HG03520 (cell line): ENCODE measurements at regions not wholly inside any gene's neighbourhood (a gene's known extent, or its start where the extent isn't known, plus 50 kb on each side); places are given as distances from the start of the nearest gene placed in this dataset.

Experiments
- ATAC-seq: cut with Tn5 transposase; IDR thresholded peaks from one replicate; pipeline ENCODE4 v1.9.1; 2021; ENCODE audit warnings: mild to moderate bottlenecking, moderate library complexity; ENCODE audit not compliant: unreplicated experiment

DNA sequence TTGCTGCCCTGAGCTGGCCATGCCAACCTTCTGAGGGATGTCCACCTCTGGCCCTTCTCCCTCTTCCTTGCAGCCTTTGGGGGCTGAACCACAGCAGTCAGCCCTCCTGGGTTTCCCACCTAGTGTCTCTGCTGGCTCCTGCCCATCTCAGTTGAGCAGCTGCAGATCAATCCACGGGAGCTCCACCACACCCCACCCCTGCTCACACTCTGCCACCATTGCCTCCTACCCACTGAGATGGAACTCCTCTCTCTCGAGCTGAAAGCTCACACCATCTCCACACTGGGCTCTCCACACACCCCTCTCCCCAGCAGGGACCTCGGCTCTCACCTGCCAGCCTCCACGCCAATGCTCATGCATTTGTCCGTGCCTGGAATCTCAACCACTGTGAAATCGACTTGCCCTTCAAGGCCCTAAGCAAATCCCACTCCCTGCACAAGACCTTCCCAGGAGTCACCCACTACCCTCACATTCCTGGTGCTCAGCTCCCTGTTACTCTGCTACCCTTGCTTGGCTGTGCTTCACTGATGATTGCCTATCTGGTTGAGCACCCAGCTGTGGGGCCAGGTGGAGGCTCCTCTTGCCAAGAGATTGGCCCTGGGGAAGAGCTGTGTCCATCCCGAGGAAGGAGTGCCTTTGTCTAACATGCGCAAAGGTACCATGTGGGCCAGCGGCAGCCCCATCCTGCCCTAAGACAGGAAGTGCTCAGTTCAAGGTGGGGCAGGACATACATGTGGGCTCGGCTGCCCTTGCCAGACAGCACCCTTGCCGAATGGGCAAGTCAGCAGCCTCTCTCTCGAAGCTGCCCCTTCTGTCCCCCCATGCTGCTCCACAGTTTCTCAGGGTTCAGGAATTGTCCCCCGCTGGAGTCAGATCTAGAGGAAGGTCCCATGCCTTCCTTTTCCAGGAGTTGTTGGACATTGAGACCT, 208.7 kb downstream of the CYP26B1 start:
- no peak for ATAC-seq

GRCh38 chr2:71938108-71938507, 209.6 kb downstream of the CYP26B1 start:
- no peak for ATAC-seq

- ATAC-seq = no peak
Measured at GRCh38 chr2:71937396-71937795, 210.3 kb downstream of the CYP26B1 start.

GRCh38 chr2:71936076-71937030, 211.3 kb downstream of the CYP26B1 start:
- ATAC-seq = no peak

DNA sequence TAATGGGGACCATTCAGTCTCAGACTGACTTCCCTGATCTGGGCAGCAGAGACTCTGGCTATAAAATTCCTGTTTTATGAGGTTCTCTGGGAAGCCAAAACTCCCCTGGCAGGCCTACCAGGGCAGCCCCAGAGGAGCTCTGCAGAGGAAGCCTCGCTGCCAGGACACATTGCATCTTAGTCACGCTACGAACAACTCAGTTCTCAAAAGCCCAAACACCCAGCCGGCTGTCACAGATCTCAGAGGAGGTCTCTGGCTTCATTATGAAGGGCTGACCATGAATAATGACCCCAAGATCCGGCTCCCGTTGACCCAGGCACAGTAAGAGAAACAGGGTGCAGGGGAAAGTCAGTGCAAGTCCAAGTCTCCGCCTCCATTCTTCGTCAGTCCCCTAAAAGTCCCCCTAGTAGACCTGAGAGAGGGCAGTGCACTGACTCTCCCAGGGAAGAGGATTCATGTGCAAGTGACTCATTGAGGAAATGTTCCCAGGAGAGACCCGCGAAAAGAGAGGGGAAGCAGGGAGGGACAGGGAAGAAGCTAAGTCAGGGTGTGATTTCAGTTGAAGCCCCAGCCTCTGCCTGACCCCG, 212.3 kb downstream of the CYP26B1 start:
- no peak for ATAC-seq

DNA sequence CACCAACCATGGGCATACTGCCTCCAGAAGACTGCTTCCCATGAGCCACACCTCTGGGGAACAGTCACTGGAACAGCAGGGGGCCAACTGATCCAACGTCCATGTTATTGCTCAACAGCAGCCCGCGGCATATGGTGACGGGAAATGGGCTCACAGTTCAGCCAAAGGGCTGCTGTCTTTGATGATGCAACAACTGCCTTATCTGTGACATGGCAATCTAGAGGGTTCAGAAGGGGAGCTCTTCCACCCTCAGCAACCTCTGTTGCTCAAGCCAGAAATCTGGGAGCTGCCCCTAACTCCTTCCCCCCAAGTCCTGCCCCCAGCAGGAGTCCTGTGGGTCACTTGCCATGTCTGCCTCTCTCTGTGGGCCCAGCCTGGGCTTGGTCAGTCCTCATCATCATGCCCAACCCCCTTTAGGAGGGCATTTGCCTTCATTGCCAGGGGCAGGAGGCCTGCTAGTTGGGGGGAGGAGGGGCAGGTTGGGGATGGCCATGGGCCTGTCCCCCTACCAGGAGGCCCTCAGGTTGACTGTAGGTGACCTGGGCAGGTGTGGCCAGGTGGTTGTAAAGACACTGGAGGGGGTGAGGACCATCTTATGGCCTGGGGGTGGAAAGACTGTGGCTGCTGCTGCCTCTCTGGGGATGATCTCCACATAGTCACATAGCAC, 212.9 kb downstream of the CYP26B1 start:
- no peak for ATAC-seq

- no peak for ATAC-seq
Measured at GRCh38 chr2:71934320-71934593, 213.4 kb downstream of the CYP26B1 start.

- ATAC-seq = no peak
Measured at GRCh38 chr2:71933467-71934319, 214.0 kb downstream of the CYP26B1 start.

DNA sequence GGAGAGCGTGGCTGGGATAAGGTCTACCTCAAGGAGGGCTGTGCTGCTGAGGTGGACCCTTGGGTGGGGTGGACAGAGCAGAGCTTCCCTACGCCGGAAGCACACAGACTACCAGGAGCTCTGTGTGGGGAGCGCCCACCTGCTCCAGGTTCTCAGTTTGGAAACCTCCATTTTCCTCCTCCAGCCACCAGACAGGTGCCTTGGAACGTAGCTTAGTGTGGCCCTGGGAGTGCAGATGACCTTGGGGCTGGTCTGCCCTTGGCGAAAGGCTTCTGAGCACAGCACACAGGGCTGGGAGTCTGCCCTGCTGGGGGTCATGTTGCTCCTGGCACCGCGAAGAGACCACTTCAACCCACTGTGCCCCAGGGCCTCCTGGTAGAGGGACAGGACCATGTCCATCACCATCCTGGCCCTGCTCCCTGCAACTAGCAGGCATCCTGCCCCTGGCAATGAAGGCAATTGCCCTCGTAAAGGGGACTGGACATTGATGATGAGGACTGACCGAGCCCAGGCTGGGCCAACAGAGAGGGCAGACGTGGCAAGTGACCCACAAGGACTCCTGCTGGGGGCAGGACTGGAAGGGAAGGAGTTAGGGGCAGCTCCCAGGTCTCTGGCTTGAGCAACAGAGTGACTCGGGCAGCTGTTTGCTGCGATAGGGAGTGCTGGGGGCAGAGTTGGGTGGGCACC, 214.7 kb downstream of the CYP26B1 start:
- ATAC-seq = no peak

- no peak for ATAC-seq
Measured at GRCh38 chr2:71932037-71932779, 215.5 kb downstream of the CYP26B1 start.

DNA sequence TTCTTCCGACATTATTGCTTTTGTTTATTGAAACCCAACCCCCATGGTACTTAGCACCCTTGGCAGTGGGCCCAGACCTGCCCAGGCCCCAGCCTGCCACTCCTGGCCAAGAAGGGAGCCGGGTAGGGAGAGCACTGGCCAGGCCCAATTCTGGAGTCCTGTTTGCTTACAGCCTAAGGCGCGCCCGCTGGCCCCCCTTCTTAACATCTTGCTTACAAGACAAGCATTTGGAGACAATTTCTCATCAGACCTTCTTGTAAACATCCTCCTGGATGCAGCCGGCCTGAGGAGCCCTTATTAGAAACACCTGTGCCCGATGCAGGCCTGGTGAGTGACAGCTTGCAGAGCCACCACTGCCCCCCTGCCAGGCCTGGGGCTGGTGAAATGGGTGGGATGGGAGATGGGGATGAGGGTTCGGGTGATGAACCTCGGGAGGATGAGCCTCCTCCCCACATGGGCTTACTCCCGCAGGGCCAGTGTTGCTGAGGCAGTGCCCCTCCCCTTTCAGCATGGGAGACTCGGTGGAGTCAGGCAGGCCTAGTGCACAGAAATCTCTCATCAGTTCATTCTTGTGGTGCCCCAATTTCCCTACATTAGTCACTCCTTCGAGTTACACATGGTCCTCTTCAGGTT, 217.5 kb downstream of the CYP26B1 start:
- no peak for ATAC-seq

DNA sequence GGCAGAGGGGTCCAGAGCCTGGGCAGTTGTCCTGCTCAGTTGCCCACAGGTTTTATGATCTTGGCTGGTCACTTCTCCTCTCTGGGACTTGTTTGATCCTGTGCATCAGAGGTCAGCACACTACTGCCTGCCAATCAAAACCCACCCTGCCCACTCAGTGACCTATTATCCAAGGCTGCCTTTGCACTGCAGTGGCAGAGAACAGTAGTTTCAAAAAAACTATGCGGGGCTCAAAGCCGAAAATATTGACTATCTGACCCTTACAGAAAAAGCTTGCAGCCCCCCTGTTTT, 218.2 kb downstream of the CYP26B1 start:
- no peak for ATAC-seq

DNA sequence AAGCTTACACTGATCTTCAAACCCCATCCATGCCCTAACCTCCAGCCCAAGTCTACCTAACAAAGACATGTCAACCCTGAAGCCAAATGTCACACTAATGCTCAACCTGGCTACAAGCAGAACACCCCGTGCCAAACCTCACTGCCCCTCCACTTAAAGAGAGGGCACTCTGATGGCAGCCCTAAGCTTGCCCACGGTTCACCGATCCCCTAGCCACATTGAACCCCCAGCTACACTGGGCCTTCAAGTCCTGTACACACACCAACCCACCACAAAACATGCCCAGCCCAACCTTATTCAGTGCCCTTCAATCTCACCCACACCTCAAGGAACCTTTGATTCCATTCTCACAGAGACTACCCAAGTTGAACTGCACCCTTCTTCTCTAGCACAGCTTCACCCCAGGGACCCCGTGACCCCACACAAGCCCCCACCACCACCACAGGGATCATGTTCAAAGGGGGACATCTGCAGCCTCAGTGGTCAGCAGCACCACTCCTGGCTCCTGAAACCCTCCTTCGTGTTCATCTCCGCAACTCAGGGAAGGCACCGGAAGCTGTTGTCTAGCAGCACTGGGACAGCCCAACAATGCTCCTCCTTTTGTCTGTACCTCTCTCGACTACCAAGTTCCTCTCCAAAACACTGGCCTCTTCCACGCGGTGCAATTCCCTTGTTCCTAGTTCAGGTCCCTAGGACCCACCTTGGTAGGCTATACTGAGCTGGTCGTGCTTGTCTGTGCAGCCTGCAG, 218.8 kb downstream of the CYP26B1 start:
- no peak for ATAC-seq

DNA sequence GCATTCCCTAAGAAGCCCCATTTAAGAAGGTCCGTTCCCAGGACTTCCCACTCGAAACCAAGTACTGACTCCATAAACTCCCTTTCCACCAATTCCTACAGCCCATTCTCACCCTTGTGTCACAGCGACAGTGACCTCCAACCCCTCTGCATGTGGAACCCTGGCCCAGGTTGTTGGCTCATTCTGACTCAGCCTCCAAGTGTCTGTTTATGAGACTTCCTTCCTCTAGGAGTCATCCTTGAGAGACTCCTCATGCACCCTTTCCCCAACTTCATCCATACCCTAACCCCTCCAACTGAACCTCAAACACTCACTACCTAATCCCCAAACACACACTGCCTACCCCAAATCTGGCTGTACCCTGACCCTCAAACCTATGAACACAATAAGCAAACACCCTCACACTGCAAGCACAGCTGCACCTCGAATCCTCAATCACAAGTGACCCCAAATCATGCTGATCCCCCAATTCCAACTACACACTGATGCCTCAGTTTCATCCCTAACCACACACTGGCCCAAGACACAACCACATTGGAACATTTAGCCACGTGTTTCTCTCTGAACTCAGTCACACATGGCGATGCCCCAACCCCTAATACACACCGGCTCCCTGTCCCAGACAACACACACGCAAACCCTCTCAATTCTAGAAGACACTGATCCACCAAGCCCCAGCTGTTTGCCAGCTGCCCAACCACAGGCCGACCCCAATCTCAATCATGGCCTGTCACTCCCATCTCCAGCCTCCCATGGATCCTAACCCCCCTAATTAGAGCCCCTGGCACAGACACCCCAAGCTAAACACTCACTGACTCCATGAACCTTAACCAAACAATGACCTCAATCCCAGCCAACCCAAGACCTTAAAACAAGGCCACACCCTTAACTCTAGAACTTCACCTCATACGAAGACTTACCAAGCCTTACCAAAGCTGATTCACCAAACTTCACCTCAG, 219.6 kb downstream of the CYP26B1 start:
- ATAC-seq = no peak

- no peak for ATAC-seq
Measured at GRCh38 chr2:71926876-71927756, 220.5 kb downstream of the CYP26B1 start.

GRCh38 chr2:71926089-71926447, 221.6 kb downstream of the CYP26B1 start:
- no peak for ATAC-seq
